ENCODE measurements at regions not wholly inside any gene's neighbourhood (a gene's known extent, or its start where the extent isn't known, plus 50 kb on each side); places are given as distances from the start of the nearest gene placed in this dataset.

DNA sequence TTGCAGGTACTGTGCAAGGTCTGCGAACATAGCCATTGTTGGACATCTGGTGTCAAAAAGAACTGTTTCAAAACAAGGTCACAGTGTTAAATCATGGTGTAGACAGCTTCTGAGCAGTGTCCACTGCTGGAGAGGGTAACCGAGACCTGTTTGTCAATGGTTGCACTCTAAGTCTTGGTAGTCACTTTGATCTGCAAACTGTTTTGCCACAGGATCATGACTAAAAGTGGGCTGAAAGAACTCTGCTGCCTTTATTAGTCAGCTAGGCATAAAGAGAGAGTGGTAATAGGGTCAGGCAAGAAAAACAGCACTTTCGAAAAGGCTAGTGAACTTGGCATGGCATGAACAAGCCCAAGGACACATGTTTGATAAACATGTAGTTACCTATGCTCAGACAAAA lies 552.3 kb upstream of the CITED2 start:
- no peaks in the 10 kb centered on the region for H4K20me1 ChIP-seq (ENCODE audit: insufficient read depth)
- no peak overlapping the region for H2AFZ ChIP-seq
- no peaks in the 10 kb centered on the region for H3K36me3 ChIP-seq (ENCODE audit: low read depth)
- DNase-seq: no peak
- ChIA-PET CTCF (no interaction called here), POLR2A (ENCODE audit: unreplicated experiment) (no interaction called here)
- no peak overlapping the region for H3K4me3 ChIP-seq
- H3K4me2 ChIP-seq: no peak overlapping the region
- no TSS peak for BruUV-seq (replicated peaks)
- H3K9me3 ChIP-seq (ENCODE audit: insufficient read depth, low read depth): no peaks in the 10 kb centered on the region
- no peaks in the 10 kb centered on the region for H3K9me2 ChIP-seq (ENCODE audit: insufficient read depth)
- no peaks in the 10 kb centered on the region for H3K79me2 ChIP-seq (ENCODE audit: low read depth)
- H3F3A ChIP-seq (ENCODE audit: insufficient read depth, low read depth): no peaks in the 10 kb centered on the region
- no peak for TF ChIP-seq EZH2 (IDR thresholded peaks at IDR 0.05; ENCODE audit: low read depth)
- no peak for TF ChIP-seq CTCF (conservative IDR thresholded peaks at IDR 0.05)
- no peaks in the 10 kb centered on the region for H3K27me3 ChIP-seq (ENCODE audit: insufficient read depth, low read depth)
- H3K27ac ChIP-seq: no peak overlapping the region
- intact Hi-C loops (cut with micrococcal nuclease; ENCODE audit: unreplicated experiment): no loop called here
- H3K4me1 ChIP-seq (replicated peaks; ENCODE audit: insufficient read depth): no peaks in the 10 kb centered on the region

GRCh38 chr6:139925894-139926641 lies 551.6 kb upstream of the CITED2 start:
- Histone ChIP-seq H3K4me3 (no peak overlapping the region), H3K27me3 (ENCODE audit: insufficient read depth, low read depth) (no peaks in the 10 kb centered on the region), H2AFZ (no peak overlapping the region), H3K4me1 (replicated peaks; ENCODE audit: insufficient read depth) (no peaks in the 10 kb centered on the region), H3F3A (ENCODE audit: insufficient read depth, low read depth) (no peaks in the 10 kb centered on the region), H3K27ac (no peak overlapping the region), H3K36me3 (ENCODE audit: low read depth) (no peaks in the 10 kb centered on the region), H4K20me1 (ENCODE audit: insufficient read depth) (no peaks in the 10 kb centered on the region), H3K9me3 (ENCODE audit: insufficient read depth, low read depth) (no peaks in the 10 kb centered on the region), H3K9me2 (ENCODE audit: insufficient read depth) (no peaks in the 10 kb centered on the region), H3K4me2 (no peak overlapping the region), H3K79me2 (ENCODE audit: low read depth) (no peaks in the 10 kb centered on the region)
- POLR2A ChIA-PET (ENCODE audit: unreplicated experiment): interaction anchor here (0.6 kb wide), 1 partner anchor 801 kb away, joined by 9 read pairs; no protein-coding TSS in a partner anchor
- BruUV-seq (replicated peaks): no TSS peak
- no peak for DNase-seq
- intact Hi-C loops (cut with micrococcal nuclease; ENCODE audit: unreplicated experiment): no loop called here
- CTCF ChIA-PET: interaction anchor here (0.5 kb wide), 1 partner anchor 323 kb away, joined by 5 read pairs; no protein-coding TSS in a partner anchor
- no peak for TF ChIP-seq CTCF (conservative IDR thresholded peaks at IDR 0.05)
- TF ChIP-seq EZH2 (IDR thresholded peaks at IDR 0.05; ENCODE audit: low read depth): no peak

- no peaks in the 10 kb centered on the region for H3K79me2 ChIP-seq (ENCODE audit: low read depth)
- ChIA-PET POLR2A (ENCODE audit: unreplicated experiment) (no interaction called here), CTCF (no interaction called here)
- TF ChIP-seq CTCF (conservative IDR thresholded peaks at IDR 0.05) (no peak), EZH2 (IDR thresholded peaks at IDR 0.05; ENCODE audit: low read depth) (no peak)
- no peaks in the 10 kb centered on the region for H3K36me3 ChIP-seq (ENCODE audit: low read depth)
- no peaks in the 10 kb centered on the region for H3K27me3 ChIP-seq (ENCODE audit: insufficient read depth, low read depth)
- H3K27ac ChIP-seq: no peak overlapping the region
- H3K4me1 ChIP-seq (replicated peaks; ENCODE audit: insufficient read depth): no peaks in the 10 kb centered on the region
- H3K4me2 ChIP-seq: no peak overlapping the region
- no peak for DNase-seq
- H4K20me1 ChIP-seq (ENCODE audit: insufficient read depth): no peaks in the 10 kb centered on the region
- no TSS peak for BruUV-seq (replicated peaks)
- H3K9me3 ChIP-seq (ENCODE audit: insufficient read depth, low read depth): no peaks in the 10 kb centered on the region
- H2AFZ ChIP-seq: no peak overlapping the region
- intact Hi-C loops (cut with micrococcal nuclease; ENCODE audit: unreplicated experiment): no loop called here
- H3K9me2 ChIP-seq (ENCODE audit: insufficient read depth): no peaks in the 10 kb centered on the region
- no peak overlapping the region for H3K4me3 ChIP-seq
- no peaks in the 10 kb centered on the region for H3F3A ChIP-seq (ENCODE audit: insufficient read depth, low read depth)
Observed at GRCh38 chr6:139923964-139924475, 549.6 kb upstream of the CITED2 start.

Data from PC-9 (cell line).